ENCODE measurements at regions not wholly inside any gene's neighbourhood (a gene's known extent, or its start where the extent isn't known, plus 50 kb on each side); places are given as distances from the start of the nearest gene placed in this dataset.
"Not testable (repeated sequence)": the region's sequence is repeated elsewhere in the genome, so short reads cannot be mapped to it uniquely, and the experiment has no call there.

DNA sequence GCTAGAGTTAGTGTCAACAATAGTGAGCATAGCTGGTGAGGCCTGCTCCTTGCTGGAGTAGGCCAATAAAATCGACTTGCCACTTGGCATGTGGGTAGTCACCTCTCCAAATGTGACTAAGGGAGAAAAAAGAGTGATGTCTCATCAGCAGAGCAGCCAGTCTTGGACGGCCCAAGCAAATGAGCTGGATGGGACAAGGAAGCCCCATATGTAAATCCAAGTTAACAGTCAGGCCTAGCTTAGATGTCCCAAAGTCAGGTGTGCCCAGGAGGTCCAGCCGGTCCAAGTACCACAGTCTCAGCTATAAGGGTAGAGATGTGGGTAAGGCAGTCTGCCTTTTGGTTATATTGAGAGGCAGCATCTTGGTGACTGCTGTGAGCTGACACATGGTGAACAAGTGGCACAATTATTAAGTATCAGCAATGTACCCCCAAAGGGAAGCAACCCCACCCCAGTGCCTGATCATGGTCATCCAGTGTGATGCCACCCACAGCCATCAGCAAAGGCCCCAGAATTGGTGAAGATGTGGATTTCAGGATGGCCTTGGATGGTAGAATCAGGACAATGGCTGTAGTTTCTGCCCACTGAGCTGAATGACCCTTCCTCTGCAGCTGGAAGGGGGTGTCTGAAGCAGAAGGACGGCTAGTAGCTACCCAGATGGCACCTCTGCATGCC lies 83.4 kb downstream of the TNFRSF13B start:
- no peak for DNase-seq

DNA sequence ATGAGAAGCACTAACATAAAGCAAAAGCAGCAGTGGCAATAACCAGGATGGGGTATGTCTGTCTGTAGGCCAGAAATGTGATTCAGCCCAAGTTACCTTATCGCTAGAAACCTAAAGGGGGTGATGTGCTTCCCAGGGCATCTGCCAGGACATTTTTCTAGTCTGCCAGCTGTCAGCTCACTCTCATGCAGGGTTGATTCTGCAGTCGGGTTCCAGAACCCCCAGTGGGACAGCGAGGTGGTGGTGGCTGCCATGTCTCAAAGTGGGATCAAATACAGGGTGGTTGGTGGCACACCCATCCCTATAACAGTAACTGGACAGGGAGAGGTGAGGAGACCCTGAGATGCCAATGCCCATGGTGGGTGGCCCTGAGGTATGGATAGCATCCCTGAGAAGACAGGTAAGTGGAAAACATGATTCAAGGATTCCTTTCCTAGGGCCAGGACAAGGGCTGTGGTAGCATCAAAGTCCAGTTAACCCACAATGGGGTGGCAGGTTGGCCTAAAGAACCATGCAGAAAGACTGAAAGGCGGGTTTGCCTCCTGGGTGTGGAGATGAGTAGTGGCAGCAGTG lies 84.3 kb downstream of the TNFRSF13B start:
- DNase-seq = no peak

DNA sequence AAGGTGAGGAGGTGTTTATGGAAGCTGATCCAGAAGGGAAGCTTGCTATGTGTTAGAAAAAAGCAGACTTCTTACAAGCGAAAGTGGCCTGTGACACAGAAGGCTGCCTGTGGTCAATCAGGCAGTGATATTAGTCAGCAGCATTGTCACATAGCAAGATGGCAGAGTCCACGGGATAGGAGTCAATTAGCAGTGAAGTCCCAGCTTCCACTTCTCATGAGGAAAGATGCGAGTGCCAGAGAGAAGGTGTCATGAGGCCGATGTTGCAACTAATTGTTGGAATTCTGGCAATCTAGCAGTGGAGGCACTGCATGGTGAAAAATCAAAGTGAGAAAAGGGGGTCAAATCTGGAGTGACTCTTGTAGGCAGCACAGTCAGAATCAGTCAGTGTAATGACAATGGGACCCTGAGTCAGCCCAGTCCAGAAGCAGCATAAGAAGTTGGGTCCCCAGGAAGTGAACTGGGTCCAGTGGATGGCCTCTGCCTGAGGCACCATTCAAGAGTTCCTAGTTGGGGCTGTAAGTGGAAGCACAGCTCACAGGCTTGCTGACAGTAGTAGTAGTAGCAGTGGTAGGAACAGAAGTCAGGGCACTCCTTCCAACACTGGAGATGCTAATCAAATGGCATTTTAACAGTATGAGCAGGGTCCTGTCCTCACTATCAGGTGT lies 85.1 kb downstream of the TNFRSF13B start:
- DNase-seq = no peak

DNA sequence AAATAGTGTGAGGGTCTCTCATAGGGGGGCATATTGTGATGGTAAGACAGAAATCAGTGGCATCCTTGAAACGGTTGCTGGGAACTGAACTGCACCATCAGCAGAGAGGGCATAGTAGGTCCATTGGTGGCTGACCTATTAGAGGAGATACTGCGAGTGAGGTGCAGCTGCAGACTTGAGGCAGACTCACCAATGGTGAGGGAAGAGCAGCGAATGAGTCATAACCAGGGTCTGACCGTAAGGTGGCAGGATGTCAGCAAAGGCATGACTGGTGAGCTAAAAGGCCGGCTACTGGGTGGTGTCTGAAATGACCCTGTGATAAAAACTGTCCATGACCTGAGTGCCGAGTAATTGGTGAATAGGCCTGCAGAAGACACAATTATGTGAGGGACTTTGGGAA lies 86.7 kb downstream of the TNFRSF13B start:
- DNase-seq = not testable (repeated sequence)

DNA sequence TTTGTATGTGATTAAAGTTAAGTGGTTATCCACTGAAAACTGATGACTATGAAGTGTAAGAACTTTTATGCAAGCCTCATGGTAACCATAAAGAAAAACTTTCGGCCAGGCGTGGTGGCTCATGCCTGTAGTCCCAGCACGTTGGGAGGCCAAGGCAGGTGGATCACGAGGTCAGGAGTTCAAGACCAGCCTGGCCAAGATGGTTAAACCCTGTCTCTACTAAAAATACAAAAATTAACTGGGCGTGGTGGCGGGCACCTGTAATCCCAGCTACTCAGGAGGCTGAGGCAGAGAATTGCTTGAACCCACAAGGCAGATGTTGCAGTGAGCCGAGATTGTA lies 89.0 kb downstream of the TNFRSF13B start:
- not testable (repeated sequence) for DNase-seq

DNA sequence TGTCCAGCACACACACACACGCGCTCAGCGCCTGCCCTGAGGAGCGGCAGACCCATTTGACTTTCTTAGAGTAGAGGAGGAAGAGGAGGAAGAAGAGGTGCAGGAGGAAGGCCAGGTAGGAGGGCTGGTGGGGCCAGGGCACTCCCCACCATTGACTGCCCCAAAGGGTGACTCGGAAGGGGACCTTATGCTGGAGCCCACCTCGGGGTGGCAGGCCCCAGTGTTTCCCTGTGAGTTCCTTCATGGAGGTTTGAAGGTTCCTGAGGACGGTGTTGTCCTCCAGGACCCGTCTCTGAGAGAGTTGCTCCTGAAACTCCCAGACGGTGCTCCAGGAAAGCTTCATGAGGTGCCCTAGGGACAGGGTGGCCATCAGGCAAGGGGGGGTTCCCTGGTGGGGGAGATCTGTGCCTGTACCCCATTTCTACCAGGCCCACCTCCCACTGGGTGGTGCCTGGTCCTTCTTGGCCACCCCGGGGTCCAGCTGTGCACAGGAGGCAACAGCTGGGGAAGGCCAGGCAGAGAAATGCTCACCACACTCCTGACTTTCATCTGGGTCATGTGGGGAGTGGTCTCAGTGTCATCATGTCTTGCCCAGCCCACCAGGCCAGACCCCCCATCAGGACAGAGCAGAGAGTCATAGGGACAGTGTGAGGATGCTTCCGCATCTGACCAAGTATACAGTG lies 89.5 kb downstream of the TNFRSF13B start:
- no peak for DNase-seq

DNA sequence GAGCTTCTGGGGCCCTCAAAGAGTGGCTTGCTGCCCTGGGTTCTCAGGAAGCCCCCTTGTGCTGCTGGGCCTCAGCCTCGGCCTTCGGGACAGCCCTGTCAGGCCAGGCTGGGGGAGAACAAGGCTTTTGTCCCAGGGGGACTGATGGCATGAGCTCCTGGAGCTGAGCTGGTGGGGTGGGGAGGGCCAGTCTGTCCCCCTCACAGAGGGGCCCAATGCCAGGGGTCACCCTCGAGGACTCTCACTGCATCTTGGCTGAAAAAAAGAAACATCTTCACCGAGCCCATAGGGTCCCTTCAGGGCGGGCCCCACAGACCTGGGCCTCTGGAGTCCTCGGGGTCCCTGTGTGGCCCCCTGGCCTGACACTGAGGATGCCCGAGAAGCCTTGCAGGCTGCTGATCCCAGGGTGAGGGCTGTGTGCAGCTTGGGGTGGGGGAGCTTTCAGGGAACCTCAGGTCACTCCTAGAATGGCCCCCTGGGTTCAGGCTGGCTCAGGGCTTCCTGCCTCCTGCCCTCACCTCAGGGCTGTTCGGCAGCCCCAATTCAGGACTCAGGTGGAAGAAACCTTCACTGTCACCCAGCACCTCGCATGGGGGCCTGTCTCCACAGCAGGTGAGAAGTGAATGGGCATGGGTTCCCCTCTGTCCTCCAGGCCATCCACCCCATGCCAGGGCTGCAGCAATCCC lies 90.5 kb downstream of the TNFRSF13B start:
- DNase-seq = no peak

DNA sequence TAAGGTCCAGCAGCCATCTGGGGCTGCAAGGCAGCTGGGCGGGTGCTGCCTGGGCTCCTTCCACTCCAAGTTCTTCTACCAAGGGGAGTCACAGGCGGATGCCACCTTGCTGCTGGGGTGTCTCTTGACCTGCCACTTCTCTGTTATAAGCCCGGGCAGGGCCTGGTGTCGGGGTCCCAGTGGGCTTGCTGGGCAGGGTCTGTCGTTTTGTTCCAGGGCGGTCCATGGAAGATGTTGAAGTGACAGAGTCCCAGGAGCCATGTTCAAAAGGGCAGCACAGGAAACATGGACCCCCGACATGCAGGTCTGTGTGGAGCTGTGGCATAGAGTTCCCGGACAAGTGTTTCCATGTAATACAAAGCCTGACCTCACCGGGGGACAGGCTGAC lies 91.1 kb downstream of the TNFRSF13B start:
- DNase-seq = no peak

DNA sequence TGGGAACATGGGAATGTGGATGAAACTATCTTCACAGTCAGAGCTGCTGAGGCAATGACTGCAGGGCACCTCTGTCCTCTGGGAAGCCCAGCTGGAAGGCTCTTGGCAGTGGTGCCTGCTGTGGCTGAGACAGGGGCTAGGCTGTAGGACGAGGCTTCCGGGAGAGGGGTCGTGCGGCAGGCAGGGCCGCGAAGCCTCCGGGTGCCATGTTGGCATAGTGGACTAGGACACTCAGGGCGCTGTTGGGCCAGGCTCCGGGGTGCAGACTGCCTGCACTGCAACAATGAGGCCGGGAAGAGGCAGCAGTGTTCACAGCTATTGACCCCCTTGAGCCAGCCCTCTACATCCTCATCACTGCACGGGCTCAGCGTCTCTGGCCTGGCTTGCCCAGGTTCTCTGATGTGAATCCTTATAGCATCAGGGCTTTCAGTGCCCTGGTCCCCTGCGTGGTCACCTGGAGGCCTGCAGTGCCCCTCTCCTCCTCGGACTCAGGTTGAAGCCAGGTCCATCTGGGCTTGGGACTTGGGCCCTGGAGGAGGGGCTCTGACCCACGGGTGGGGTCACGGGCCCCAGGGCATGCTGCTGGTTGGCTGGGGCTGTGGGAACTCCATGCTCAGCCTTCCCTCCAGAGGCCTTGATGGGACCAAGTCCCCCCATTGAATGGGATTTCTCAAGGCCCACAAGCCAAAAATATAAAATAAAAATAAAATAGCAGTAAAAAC lies 91.6 kb downstream of the TNFRSF13B start:
- DNase-seq = no peak

DNA sequence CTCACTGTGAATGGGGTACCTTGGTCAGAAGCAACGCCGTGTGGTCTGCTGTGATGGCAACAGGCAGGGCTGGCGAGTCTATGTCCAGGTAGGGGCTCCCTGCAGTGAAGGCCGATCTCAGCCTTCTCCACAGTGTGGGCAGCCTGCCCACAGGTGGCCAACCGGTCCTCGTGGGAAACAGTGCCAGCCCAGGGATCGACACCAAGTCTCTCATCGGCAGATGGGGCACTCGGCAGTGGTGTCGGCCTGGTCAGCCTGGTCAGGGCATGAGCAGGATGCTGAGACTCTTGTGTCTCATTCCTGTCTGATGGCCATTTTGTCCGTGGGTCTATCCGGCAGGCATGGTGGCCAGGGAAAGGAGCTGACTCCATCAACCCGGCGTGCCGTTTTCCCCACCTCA lies 92.2 kb downstream of the TNFRSF13B start:
- no peak for DNase-seq

DNA sequence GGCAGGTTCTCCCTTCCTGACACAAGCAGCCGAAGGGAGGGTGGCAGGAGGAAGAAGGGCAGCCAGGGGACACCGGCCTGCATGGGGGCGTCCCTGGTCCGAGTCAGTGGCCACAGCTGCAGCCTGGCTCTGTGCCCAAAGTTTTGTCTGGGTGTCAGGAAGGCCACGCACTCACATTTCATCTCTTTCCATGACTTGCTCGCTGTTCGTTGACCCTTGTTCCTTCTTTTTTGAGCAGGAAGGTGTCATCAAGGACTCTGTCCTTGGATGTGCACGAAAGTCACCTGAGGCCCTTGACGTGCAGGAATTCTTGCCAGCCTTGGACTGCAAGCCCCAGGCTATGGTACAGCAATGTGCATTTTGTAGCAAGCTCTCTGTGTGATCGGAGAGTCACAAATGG lies 93.3 kb downstream of the TNFRSF13B start:
- DNase-seq = no peak

DNA sequence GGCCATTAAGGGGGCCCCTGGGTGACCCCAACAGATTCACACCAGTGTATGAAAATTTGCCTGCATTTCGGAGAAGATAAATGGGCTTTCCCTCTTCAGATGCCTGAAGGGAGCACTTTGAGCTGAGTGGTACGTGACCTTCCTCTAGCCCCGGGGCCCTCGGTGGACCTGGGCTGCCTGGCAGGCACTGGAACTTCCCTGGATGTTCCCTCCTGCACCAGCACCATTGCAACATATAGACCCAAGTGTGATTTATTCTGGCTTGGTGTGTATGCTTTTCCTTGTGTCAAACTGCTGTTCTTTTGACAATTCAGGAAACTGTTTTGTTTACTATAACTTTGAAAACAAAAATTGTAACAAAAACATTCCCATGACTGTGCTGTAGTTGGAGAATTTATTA lies 93.8 kb downstream of the TNFRSF13B start:
- no peak for DNase-seq

DNA sequence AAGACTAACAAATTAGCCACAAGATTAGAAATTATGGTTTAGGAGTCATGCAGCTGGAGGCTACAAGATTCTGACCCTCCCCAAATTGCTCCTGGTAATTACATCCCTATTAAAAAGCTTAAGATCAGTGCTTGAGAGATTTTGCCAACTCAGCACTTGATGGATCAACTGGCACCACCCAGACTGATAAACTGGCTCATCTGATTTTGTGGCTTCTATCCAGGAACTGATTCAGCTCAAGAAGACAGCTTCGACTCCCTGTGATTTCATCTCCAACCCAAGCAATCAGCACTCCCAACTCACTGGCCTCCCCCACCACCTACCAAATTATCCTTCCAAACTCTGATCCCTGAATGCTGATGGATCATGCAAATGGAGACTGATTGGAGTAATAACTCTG lies 94.8 kb downstream of the TNFRSF13B start:
- DNase-seq = no peak

DNA sequence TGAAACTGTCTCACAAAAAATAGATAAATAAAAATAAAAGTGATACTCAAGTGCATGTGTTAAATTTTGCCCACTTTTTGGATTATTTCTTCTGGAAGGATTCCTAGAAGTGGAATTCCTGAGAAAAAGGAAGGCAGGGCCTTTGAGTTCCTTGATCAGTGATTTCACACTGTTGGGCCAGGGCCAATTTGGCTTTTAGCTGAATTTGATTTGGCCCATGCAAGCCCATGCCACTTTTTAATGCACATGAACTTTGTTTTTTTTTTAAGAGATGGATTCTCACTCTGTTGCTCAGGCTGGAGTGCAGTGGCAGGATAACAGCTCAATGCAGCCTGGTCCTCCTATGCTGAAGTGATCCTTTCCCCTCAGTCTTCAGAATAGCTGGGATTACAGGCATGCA lies 96.3 kb downstream of the TNFRSF13B start:
- DNase-seq = no peak

DNA sequence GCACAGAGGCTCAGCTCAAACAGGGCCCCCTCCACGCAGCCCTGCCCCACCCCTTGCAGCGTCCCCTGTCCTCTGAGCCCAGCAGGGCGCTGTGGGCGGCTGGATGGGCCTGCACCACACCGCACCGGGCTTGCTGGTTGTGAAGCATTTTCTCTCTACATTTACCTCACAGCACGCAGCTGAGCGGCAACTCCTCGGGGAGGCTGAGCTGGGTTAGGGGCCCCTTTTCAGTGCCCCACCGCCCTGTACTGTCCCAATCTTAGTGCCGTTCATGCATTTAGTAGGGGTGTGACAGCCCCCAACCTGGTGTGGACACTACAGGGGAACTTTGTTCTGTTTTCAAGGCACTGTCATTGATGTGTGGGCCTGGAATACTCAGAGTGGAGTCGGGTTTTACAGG lies 97.7 kb downstream of the TNFRSF13B start:
- DNase-seq = not testable (repeated sequence)

DNA sequence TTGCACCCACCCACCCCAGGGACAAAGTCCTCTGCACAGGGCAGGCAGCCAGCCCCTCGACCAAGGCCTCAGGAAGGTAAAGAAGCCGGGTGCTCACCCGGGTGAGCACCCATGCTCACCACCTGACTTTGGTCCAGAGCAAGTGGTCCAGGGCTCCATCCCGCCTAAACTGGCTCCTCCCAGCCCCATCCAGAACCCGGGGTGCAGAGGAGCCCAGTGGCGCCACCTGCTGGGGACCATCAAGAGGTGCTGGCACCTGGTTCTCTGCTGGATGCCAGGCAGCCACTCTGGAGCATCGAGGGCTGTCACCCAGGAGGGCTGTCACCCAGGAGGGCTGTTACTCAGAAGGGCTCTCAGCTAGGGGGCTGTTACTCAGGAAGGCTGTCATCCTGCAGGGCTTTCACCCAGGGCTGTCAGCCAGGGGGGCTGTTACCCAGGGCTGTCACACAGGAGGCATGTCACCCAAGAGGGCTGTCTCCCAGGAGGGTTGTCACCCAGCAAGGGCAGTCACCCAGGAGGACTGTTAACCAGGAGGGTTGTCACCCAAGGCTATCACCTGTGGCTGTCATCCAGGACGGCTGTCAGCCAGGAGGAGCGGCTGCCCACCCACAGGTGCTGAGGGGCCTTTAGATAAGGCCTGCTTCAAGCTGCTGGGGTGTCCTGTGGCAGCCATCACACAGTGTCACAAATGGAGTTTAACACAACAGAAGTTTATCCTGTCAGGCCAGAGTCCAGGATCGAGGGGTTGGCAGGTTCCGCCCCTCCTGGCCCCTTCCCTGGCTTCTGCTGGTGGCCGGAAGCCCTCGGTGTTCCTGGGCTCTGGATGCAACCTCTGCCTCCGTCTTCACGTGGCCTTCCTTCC lies 98.5 kb downstream of the TNFRSF13B start:
- DNase-seq = peak; percentile 16

DNA sequence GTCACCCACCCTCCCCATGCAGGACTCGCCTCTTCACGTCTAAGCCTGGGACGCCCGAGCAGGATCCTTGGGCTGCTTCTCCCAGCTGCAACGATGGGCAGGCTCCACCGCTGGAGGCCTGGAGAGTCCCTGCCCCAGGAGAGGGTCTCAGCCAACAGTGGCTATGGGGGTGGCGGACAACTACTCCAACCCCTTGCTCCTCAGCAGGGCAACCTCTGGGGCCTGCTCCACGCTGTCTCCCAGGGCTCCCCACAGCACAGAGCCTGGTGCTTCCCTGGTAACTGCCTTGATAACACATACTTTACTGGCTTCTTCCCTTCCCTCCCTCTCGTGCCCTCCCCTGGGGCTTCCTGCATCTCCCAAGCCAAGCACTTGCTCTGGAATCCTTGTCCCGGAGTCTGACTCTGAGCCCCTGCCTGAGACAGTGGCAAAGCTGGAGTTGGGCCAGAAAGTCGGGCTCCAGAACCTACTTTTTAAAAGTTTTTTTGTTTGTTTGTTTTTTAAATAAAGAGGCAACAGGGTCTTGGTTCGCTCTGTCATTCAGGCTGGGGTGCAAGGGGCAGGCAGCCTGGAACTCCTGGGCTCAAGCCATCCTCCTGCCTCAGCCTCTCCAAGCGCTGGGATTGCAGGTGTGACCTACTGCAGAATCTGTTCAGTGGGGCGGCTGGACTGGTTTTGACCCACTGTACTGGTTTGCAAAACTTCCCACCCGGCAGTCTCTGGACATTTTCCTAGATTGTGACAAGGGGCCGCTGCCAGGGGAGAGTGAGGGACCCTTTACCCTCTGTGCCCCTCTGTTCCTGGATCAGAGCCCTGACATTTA lies 99.4 kb downstream of the TNFRSF13B start:
- DNase-seq = no peak

DNA sequence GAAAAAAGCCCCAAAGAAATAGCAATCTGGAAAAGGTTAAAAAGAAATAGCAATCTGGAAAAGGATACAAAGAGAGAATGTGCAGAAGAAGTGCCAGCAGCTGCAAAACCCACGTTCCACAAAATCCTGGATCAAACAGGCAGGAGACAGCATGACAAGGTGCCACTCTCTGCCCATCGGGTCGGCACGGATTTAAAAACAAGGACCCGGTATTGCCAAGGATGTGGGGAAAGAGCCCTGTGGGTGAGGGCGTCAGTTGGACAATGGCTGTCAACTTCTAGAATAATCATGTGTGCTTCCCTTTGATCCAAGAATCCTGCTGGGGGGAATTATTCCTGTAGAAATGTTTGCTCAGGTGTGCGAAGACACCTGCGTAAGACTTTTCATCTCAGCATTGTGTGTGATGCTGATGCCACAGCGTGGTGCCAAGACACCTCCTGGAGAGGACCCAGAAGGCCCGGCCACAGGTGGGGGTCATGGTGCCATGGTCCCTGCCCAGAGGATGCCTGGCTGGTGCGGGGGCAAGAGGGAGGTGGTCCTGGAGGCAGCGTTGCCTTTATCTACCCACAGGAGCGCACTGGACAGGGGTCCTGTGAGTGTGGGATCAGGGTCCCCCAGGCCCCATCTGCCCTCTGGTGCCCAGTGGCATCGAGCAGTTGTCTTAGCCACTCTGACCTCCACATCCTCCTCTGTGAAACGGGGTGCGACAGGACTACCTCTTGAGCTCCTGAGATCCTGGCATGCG lies 100.3 kb downstream of the TNFRSF13B start:
- DNase-seq = not testable (repeated sequence)

DNA sequence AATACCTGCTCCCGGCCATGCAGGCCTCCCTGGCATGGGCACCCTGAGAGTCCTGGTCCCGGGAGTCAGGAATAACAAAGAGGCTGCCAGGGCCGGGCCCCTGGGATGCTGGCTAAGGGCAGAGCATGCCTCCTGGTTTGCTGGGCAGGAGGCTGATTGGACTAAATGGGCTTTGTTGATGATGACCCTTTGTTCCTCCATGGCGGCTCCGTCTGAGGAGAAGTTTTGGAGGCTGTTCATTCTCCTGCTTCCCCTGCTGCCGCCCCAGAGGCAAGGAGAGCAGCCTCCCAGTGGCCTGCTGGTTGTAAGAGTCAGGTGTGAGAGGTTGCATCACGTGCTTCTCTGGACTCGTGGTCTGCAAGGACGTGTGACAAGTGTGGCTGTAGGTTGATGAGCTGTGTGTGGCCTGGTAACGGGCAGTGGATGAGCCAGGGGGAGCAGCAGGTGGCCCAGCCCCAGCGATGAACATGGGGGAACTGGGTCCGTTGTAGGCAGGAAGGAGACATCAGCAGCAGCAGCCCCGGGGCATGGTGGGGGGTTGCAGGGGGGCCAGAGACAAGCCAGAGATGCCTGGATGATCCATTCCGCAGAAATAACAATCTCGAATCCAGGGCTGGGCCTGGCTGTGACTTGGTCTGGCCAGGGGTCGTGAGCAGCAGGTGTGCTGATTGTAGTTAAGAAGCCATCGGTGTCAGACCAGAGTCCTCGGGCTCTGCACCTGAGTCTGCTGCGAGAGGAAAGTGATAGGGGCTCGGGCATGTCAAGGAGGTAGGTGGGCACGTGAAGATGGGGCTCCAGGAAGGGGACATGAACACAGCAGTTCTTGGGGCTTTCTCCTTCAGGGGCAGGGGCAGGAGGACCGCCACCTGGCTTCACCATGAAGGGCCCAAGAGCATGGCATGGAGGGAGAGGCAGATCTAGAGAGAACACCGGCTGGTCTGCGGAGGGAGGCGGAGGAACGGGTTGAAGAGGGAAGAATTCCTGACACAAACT lies 101.4 kb downstream of the TNFRSF13B start:
- no peak for DNase-seq
